ENCODE measurements at regions not wholly inside any gene's neighbourhood (a gene's known extent, or its start where the extent isn't known, plus 50 kb on each side); places are given as distances from the start of the nearest gene placed in this dataset.

DNA sequence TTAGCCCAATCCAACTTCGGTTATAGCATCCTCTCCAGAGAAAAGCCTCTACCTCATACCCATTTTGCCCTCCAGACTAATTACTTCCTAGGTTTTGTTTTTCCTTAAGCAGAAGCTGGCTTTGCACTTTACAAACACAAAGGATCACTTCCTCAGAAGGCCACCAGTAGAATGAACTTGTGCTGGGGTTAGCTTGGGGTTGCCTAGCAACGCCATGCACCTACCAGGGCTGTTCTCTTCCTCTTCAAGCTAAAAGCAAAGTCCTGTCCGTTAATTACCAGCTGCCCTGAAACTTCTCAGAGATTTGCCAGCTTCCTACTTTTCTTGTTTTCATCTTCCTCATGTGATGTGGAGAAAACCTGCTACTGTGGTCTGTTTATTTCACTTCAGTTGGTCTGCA, 132.0 kb upstream of the WWC1 start:
- TF ChIP-seq, protein P1, sequence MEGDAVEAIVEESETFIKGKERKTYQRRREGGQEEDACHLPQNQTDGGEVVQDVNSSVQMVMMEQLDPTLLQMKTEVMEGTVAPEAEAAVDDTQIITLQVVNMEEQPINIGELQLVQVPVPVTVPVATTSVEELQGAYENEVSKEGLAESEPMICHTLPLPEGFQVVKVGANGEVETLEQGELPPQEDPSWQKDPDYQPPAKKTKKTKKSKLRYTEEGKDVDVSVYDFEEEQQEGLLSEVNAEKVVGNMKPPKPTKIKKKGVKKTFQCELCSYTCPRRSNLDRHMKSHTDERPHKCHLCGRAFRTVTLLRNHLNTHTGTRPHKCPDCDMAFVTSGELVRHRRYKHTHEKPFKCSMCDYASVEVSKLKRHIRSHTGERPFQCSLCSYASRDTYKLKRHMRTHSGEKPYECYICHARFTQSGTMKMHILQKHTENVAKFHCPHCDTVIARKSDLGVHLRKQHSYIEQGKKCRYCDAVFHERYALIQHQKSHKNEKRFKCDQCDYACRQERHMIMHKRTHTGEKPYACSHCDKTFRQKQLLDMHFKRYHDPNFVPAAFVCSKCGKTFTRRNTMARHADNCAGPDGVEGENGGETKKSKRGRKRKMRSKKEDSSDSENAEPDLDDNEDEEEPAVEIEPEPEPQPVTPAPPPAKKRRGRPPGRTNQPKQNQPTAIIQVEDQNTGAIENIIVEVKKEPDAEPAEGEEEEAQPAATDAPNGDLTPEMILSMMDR (IDR thresholded peaks at IDR 0.05; ENCODE audit: low read depth, low read length, missing input control) = no peak
- TF ChIP-seq, protein P2, sequence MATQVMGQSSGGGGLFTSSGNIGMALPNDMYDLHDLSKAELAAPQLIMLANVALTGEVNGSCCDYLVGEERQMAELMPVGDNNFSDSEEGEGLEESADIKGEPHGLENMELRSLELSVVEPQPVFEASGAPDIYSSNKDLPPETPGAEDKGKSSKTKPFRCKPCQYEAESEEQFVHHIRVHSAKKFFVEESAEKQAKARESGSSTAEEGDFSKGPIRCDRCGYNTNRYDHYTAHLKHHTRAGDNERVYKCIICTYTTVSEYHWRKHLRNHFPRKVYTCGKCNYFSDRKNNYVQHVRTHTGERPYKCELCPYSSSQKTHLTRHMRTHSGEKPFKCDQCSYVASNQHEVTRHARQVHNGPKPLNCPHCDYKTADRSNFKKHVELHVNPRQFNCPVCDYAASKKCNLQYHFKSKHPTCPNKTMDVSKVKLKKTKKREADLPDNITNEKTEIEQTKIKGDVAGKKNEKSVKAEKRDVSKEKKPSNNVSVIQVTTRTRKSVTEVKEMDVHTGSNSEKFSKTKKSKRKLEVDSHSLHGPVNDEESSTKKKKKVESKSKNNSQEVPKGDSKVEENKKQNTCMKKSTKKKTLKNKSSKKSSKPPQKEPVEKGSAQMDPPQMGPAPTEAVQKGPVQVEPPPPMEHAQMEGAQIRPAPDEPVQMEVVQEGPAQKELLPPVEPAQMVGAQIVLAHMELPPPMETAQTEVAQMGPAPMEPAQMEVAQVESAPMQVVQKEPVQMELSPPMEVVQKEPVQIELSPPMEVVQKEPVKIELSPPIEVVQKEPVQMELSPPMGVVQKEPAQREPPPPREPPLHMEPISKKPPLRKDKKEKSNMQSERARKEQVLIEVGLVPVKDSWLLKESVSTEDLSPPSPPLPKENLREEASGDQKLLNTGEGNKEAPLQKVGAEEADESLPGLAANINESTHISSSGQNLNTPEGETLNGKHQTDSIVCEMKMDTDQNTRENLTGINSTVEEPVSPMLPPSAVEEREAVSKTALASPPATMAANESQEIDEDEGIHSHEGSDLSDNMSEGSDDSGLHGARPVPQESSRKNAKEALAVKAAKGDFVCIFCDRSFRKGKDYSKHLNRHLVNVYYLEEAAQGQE (IDR thresholded peaks at IDR 0.05) = no peak
- TF ChIP-seq, protein P3, sequence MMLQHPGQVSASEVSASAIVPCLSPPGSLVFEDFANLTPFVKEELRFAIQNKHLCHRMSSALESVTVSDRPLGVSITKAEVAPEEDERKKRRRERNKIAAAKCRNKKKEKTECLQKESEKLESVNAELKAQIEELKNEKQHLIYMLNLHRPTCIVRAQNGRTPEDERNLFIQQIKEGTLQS (IDR thresholded peaks at IDR 0.05) = no peak
- TF ChIP-seq TAF1 (conservative IDR thresholded peaks at IDR 0.05) = no peak

Data from liver (tissue), 3 donors.